Urinary bladder (tissue), 3 donors: ENCODE measurements at regions not wholly inside any gene's neighbourhood (a gene's known extent, or its start where the extent isn't known, plus 50 kb on each side); places are given as distances from the start of the nearest gene placed in this dataset.

ENCODE experiments used
- DNase-seq: peaks from one replicate; pipeline ENCODE4 v3.0.0-alpha.2; 2015; ENCODE audit errors: extremely low spot score
- H3K27ac ChIP-seq: one replicate; pipeline ENCODE4 v1.5.1; 2013; ENCODE audit warnings: low read depth, mild to moderate bottlenecking, moderate library complexity
- H3K36me3 ChIP-seq: one replicate; pipeline ENCODE4 v1.6.1; 2013; ENCODE audit warnings: mild to moderate bottlenecking, moderate library complexity; ENCODE audit not compliant: insufficient read depth
- H3K4me1 ChIP-seq: one replicate; pipeline ENCODE4 v1.6.1; 2013; ENCODE audit warnings: mild to moderate bottlenecking, moderate library complexity; ENCODE audit not compliant: insufficient read depth
- H3K4me3 ChIP-seq: one replicate; pipeline ENCODE4 v1.5.1; 2013; ENCODE audit warnings: low read depth, low read length
- WGBS: extraction: QIAGEN DNeasy Blood & Tissue Kit; methylation state at CpG from one replicate; pipeline ENCODE4 v1.1.7; 2013; 5-methylcytosine and 5-hydroxymethylcytosine counted together
- donor health status: healthy with polysubstance abuse.
- donor health status: healthy.

GRCh38 chr14:81638656-81639280 lies 105.1 kb upstream of the SEL1L start:
- Histone ChIP-seq H3K4me3 (no peak overlapping the region), H3K36me3 (no peaks in the 10 kb centered on the region), H3K27ac (no peak overlapping the region), H3K4me1 (no peaks in the 10 kb centered on the region)
- DNase-seq, result no peak
- WGBS, result 36% methylated on average over 3 of the region's 3 CpGs

GRCh38 chr14:81653626-81654025 lies 120.0 kb upstream of the SEL1L start:
- no peak overlapping the region for H3K27ac ChIP-seq
- WGBS, result 86% methylated on average over 2 of the region's 2 CpGs
- H3K4me1 ChIP-seq, result no peaks in the 10 kb centered on the region
- no peaks in the 10 kb centered on the region for H3K36me3 ChIP-seq
- DNase-seq, result no peak
- H3K4me3 ChIP-seq, result no peak overlapping the region

- H3K27ac ChIP-seq, result no peak overlapping the region
- no peak overlapping the region for H3K4me3 ChIP-seq
- 70% methylated on average over 6 of the region's 6 CpGs for WGBS
- DNase-seq, result no peak
- H3K36me3 ChIP-seq, result no peaks in the 10 kb centered on the region
- H3K4me1 ChIP-seq, result no peaks in the 10 kb centered on the region
Measured at GRCh38 chr14:81655423-81656314, 122.0 kb upstream of the SEL1L start.

- Histone ChIP-seq H3K4me3 (no peak overlapping the region), H3K36me3 (no peaks in the 10 kb centered on the region), H3K27ac (no peak overlapping the region), H3K4me1 (no peaks in the 10 kb centered on the region)
- WGBS, result 50% methylated on average over 4 of the region's 4 CpGs
- no peak for DNase-seq
Measured at GRCh38 chr14:81656811-81657210, 123.2 kb upstream of the SEL1L start.

GRCh38 chr14:81662066-81662465 lies 128.4 kb upstream of the SEL1L start:
- Histone ChIP-seq H3K36me3 (no peaks in the 10 kb centered on the region), H3K27ac (no peak overlapping the region), H3K4me3 (no peak overlapping the region), H3K4me1 (no peaks in the 10 kb centered on the region)
- 70% methylated on average over 5 of the region's 5 CpGs for WGBS
- no peak for DNase-seq

- no peak for DNase-seq
- Histone ChIP-seq H3K4me3 (no peak overlapping the region), H3K27ac (no peak overlapping the region), H3K36me3 (no peaks in the 10 kb centered on the region), H3K4me1 (no peaks in the 10 kb centered on the region)
- 57% methylated on average over 2 of the region's 2 CpGs for WGBS
Measured at GRCh38 chr14:81662570-81663197, 129.0 kb upstream of the SEL1L start.

- Histone ChIP-seq H3K27ac (no peak overlapping the region), H3K4me1 (no peaks in the 10 kb centered on the region), H3K4me3 (no peak overlapping the region), H3K36me3 (no peaks in the 10 kb centered on the region)
- 96% methylated on average over 32 of the region's 32 CpGs for WGBS
- no peak for DNase-seq
Measured at GRCh38 chr14:81668626-81669274, 135.1 kb upstream of the SEL1L start.

- DNase-seq, result no peak
- no peak overlapping the region for H3K27ac ChIP-seq
- H3K36me3 ChIP-seq, result no peaks in the 10 kb centered on the region
- no peaks in the 10 kb centered on the region for H3K4me1 ChIP-seq
- H3K4me3 ChIP-seq, result no peak overlapping the region
- 98% methylated on average over 2 of the region's 2 CpGs for WGBS
Measured at GRCh38 chr14:81669308-81669707, 135.7 kb upstream of the SEL1L start.

GRCh38 chr14:81673930-81674329 lies 140.3 kb upstream of the SEL1L start:
- no peaks in the 10 kb centered on the region for H3K4me1 ChIP-seq
- 33% methylated on average over 3 of the region's 3 CpGs for WGBS
- no peak overlapping the region for H3K4me3 ChIP-seq
- H3K27ac ChIP-seq, result no peak overlapping the region
- no peak for DNase-seq
- no peaks in the 10 kb centered on the region for H3K36me3 ChIP-seq

GRCh38 chr14:81676395-81676794 lies 142.7 kb upstream of the SEL1L start:
- Histone ChIP-seq H3K27ac (no peak overlapping the region), H3K4me1 (no peaks in the 10 kb centered on the region), H3K36me3 (no peaks in the 10 kb centered on the region), H3K4me3 (no peak overlapping the region)
- WGBS, result 79% methylated on average over 2 of the region's 2 CpGs
- no peak for DNase-seq

- H3K4me3 ChIP-seq, result no peak overlapping the region
- H3K4me1 ChIP-seq, result no peaks in the 10 kb centered on the region
- H3K36me3 ChIP-seq, result no peaks in the 10 kb centered on the region
- no peak overlapping the region for H3K27ac ChIP-seq
- 78% methylated on average over 7 of the region's 7 CpGs for WGBS
- DNase-seq, result no peak
Measured at GRCh38 chr14:81676879-81677278, 143.2 kb upstream of the SEL1L start.

- WGBS, result 81% methylated on average over 1 of the region's 1 CpG
- no peak overlapping the region for H3K27ac ChIP-seq
- no peak overlapping the region for H3K4me3 ChIP-seq
- no peaks in the 10 kb centered on the region for H3K36me3 ChIP-seq
- no peak for DNase-seq
- no peaks in the 10 kb centered on the region for H3K4me1 ChIP-seq
Measured at GRCh38 chr14:81677736-81678135, 144.1 kb upstream of the SEL1L start.

- H3K4me3 ChIP-seq, result no peak overlapping the region
- WGBS, result 94% methylated on average over 20 of the region's 20 CpGs
- H3K4me1 ChIP-seq, result no peaks in the 10 kb centered on the region
- DNase-seq, result no peak
- H3K36me3 ChIP-seq, result no peaks in the 10 kb centered on the region
- no peak overlapping the region for H3K27ac ChIP-seq
Measured at GRCh38 chr14:81679226-81679625, 145.6 kb upstream of the SEL1L start.
